HG02763 (cell line): ENCODE measurements at regions not wholly inside any gene's neighbourhood (a gene's known extent, or its start where the extent isn't known, plus 50 kb on each side); places are given as distances from the start of the nearest gene placed in this dataset.

Experiments
- ATAC-seq: cut with Tn5 transposase; IDR thresholded peaks from one replicate; pipeline ENCODE4 v1.9.1; 2021; ENCODE audit warnings: mild to moderate bottlenecking, moderate library complexity; ENCODE audit not compliant: unreplicated experiment

DNA sequence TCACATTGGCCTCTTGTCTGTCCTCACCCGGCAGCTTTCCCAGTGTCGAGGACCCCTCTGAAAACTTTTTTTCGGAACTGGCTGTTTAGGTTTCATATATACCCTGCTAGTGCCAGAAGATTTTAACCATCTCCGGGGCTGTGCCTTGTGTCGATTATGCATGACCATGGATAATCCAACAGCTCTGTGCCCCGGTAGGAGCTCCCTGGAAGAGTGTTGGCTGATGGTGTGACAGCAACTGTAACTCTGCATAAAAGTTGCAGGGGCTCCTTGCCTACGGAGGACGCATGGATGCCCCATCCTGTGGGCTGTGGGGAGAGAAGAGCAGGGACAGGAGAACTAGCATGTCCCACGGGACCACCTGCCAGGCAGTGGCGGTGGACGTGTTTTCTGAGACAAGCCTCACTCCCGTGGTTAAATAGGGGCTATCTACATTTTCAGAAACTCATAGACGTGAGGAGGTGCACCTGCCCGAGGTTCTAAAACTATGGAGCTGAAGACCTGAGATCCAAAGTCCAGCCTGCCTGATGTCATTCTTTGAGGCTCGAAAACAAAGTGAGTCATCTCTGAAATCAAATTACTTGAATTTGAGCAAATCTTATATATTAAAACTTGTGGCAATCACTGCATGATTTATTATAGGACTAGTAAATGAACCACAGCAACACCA lies 437.2 kb upstream of the HS6ST1 start:
- no peak for ATAC-seq

DNA sequence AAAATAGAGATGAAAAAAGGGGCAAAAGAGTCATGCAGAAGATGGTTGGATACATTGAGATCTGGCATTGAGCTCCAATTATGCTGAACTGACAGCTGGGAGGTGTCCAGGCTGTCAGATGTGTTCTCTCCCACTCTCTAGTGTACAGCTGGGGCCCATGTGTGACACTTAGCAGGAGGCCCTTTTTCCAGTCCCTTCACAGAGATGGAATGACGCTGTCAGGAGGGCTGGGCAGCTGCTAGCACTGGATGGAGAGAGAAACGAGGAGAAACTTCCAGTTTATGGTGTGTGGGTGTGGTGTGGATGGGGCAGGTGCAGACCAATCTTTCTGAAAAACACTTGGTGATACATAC lies 437.7 kb upstream of the HS6ST1 start:
- no peak for ATAC-seq

DNA sequence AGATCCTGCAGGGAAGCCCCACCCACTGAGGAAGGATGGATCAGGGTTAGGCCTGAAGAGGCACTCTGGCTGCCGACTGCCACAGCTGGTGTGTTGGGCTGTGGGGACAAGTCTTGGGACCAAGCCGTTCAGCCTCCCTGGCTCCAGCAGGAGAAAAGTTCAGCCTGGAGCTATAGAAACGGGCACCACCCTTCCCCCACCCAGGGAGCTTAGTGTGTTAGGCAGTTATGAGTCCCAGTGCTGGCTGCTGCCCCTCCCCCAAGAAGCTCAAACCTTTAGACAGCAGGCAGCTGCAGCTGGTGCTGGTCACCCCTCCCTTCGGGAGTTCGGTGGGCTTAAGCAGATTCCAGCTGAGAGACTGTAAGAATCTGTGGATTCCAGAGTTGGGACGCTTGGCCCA lies 447.1 kb upstream of the HS6ST1 start:
- no peak for ATAC-seq

DNA sequence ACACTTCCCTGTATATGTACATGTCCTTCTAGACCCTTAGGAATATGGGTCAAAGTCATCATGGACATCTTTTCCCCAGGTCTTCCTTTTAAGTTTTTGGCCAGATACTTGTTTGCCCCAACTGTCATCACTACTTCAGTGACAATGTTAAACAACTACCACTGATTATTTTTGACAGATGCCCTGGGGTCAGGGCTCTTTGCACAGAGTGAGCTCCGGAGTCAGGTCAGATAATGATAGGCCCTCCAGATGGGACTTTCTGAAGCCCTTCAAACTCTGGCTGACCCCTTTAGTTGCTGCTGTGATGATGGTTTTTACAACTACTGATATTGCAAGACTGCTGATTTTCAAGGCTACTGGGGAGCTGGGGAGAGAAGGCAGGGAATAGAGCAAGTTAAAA lies 449.4 kb upstream of the HS6ST1 start:
- ATAC-seq: no peak

DNA sequence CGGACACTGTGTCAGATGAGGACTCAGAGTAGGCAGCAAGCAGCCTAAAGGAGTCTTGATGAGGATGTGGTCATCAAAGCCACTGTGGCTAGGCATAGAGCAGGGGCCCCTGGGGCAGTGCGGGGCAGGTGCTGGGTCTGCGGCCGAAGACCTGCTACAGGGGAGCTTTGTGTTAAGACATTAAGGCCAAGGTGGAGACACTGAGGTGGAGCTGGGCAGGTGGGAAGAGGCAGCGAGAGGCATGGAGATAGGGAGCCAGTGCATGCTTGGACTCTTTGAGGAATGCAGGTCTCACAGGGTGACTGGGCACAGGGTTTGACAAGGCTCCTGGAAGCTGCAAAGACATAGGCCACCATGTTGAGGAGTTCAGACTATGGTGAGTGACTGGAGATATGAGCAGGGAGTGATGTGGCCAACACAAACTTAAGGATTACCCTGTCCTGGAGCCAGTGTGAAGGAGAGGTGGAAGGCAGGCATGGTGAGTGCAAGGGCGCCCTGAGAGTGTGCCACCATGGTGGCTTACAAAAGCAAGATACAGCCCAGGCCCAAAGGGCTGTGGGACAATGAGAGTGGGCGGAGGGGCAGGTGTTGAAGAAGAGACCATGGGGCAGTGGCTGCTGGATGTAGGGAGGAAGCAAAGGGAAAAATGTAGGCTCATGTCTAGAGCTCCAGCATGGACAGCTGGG lies 450.9 kb upstream of the HS6ST1 start:
- no peak for ATAC-seq

DNA sequence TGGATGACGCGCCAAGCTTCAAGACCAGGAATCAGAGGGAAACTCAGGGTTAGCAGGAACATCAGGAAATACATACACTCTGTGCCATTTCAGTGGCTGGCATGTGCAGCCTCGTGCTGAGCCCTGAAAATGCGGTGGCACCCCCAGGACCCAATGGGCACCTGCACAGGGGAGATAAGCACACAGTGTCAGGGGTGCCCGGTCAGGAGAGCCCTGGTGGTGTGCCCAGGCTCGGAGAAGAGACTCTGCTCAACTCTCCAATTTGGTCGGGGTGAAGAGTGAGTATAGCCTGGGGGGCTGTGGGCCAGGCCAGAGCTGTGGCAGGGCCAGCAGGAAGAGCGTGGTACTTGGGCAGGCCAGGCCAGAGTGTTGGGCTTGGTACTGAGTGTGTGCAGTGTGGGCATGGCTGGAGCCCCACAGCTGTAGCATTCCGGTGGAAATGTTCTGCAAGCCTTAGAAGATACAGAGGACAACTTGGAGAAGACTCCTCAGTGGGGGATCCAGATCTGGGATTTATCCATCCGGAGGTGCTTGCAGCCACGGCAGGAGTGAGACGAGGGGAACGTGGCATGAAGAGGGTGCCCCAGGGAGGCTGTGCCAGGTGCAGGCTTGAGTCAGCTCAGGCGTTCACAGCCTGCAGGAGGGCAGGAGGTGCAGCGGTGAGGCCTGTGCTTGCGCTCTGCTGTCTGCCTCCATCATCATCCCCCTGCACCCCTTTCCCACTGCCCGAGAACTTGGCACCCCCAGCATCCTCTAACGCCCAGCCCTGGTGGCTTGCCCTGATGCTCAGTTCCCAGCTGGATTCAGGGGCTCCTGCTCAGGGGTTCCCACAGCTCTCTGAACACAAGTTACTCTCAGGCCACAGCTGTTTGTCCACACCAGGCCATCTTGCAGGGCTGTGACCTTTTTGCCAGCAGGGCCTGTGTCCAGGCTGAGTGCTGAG lies 451.7 kb upstream of the HS6ST1 start:
- no peak for ATAC-seq

DNA sequence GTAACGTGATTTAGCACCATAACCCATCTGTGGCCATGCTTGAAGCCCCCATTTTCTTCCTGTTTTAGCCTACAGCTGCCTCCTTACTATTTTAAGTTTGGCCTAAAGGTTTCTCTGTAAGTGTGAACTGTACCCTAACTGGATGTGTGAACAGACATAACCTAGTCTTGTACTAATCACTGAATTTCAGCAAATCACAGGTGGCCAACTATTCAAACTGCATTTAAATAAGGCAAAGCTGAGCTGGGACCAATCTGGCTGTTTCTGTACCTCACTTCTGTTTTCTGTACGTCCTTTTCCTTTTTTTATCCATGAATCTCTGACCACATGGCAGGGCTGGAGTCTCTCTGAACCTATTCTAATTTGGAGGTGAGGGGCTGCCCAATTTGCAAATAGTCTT lies 452.7 kb upstream of the HS6ST1 start:
- no peak for ATAC-seq

DNA sequence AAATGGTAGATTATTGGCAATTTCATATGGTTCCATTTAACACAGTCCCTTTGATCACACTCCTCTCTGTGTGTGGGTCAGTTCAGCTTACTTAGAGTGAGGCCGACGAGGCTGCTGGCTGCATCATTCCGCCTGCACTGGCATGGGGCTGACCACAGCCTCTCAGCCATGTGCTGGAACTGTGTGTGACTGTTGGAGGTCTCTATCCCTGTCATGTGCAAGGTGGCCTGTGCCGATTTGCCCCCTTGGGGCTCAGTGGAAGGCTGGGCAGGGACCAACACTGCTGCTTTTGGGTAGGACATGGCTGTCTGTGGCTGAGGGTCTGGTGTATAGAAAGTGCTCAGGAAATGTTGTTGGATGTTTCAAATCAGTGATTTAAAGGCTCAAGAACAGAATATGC lies 454.0 kb upstream of the HS6ST1 start:
- no peak for ATAC-seq

DNA sequence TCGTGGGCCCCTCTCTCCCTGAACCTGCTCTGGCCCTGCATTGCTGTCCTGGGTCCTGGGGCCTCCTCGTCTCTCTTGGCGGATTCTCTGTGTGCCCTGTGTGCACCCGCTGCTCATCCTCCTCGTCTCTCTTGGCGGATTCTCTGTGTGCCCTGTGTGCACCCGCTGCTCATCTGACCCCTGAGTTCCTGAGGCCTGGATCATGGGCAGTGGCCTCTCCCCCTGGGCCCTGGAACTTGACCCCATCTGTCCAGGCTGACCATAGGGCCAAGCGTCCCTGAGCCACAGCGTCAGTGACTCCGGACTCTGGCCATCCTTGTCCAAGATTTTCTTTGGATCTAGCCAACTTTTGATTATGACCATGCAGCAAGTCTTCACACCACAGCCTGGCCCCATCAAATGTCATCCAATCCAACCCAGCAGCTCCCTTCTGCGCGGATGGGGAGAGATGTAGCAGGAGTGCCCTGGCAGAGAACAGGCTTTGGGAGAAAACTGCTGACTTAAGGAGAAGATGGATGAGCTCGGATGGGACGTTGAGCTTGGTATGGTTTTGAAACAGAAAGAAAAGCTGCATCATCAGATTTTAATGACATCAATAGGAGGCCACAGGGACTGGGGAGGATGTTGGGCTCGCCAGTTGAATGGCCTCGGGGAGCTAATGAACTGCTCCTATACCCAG lies 455.1 kb upstream of the HS6ST1 start:
- ATAC-seq: no peak

DNA sequence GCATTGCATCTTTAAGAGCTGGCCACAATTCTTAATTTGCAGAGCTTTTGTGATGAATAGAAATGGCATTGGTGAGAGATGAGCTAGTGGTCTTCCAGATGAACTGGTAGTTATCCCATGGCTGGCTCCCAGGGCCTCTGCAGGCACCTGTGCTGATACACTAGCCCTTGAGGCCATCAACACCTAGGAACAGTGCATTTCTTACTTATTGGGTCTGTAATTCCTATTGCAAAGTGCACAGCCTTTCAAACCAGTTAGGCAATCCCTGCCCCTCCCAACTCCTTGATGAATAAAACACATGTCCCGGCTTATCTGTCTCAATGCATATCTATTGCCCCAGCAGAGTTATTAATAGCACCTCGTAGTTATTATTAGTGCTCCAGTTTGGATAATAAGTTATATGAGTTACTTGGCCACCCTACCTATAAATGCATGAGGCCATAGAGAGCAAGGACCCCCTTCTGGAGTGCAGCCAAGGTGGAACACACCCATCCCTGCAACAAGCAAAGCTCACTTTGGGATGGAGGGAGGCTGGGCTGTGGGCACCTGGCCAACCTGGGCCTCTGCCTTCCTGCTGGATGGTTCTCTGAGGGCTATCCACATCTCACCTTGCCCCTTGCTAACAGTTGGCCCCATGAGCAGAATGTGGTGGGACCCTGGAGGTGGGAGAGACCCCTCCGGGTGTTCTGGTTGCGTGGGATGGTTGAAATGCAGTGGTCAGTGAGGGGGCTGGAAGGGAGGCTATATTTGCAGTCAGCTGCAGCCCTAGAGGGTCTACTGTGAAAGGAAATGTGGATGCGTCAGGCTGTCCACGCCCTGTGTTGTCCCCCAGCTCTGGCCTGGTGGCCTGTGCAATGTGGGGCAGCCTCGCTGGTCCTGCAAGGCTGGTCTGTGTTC lies 455.9 kb upstream of the HS6ST1 start:
- ATAC-seq: no peak

DNA sequence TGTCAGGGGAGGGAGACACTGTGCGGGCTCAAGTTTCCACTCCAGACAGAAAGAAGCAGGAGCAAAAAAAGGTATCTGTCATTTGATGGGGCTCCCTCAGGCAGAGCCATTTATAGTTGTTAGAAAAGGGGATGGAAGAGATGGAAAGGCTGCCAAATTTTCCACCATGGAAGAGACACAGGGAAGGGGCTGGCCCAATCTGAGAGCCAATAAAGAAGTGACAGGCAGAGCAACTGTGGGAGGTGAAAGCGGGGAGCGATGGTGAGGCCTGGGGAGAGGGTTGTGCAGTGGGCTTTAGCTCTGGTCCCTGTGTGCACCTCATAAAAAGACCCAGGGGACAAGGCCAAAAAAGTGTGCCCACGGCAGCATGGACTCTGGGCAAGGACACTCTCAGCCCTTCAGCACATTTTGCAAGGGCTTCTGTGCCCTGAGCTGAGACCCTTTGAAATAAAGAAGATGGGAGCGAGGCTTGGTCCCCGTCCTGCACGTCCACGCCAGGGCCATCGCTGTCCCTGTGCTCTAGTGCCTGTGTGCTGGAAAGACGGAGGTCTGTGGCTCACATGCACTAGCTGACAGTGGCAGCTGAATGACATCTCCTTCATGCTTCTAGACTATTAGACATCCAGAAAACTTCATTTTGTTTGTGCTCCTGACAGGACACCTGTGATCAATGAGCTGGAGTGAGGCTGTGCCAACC lies 456.7 kb upstream of the HS6ST1 start:
- no peak for ATAC-seq

DNA sequence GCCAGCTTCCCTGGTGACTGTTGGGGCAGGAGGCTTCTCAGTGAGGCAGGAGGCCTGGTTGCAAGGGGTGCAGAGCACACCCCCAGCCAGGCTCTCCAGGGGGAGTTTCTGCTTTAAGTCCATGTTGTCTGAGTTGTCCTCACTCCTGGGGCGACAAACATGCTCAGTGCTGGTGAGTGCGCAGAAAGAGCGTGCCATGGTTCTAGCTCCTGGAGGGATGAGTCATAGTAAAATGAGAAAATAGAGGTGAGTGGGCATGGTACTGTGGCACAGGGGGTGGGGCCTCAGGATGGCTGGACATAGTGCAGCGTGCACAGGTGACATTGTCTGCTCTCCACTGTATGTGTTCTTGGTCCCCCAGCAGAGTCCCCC lies 457.2 kb upstream of the HS6ST1 start:
- ATAC-seq: no peak

DNA sequence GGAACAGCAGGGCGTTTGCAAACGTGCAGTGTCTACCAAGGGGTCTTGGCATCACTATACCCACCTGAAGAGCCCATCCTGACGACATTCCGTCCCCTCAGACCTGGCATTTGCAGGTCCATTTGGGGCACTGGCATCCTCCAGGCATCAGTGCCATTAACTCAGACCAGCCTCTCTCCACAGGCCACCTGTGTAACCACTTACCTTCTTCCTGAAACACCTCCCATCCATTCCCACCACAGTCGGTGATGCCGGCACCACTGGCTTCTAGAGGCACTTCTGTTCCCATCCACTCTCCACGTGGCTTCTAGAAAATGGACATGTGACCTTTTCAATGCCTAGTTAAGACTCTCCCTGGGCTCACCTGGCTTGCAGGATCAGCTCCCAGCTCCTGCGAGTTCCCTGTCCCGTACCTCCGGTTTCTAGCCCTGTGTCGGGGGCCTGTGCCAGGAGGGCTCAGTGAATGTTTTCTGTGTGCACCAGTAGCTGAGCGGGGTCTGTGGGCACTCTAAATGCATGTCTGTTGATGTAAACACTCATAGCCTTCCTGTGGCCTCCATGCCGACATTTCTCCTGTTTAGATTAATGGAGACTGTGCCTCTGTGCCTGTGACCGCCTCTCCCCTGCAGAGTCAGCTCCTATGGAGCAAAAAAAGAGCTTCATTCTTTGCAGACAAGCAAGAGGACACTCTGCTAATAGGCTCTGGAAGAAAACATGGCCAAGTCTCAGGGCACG lies 458.0 kb upstream of the HS6ST1 start:
- no peak for ATAC-seq

DNA sequence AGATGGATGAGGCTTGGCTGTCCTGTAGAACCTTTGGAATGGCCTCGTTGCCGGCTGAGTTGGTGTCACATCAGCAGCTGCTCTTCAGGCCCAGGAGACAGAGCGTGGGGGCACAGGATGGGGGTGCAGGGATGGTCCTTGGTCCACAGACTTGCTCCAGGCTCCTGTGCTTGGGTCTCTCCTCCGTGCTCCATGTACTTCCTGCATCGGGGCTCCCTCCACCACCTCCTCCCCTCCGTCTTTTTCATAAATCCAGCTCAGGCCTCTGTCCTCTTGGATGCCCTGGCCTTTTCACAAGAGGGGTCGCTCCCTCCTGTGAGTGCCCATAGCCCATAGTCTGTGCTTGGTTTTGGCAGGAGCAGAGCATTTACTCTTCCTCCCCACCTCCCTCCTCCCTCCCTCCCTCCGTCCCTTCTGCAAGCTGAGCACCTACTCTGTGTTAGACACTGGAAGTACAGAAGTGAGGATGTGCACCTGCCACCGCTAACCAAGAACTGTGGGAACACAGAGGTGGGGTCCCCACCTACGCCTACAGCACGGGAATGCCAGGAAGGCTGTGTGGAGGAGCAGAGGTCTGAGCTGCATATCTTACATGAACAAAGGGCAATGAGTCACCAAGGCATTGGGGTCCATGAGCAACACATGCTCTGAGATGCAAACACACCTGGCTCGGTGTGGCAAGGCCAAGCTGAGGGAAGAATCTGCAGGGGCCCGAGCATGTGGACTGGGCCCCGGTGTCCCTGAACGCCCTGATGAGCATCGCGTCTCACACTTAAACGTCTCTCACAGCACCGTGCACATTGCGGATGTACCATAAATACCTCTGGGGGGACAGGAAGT lies 458.7 kb upstream of the HS6ST1 start:
- ATAC-seq: no peak

DNA sequence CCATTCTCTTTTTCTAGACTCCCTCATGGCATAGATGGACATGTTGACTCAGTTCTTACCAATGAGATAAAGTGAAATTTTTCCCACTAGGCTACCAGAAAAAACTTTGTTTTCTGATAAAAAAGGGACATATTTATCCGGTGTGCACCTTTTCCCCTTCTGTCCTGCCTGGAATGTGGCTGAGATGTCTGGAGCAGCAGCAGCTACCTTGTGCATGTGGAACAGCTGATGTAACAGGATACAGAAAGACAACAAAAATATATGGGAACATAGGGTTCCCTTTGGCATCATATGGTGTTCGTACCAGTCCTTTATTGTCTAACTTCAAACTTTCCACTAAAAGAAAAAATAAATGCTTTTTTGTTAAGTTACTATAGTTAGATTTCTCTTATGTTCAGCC lies 460.2 kb upstream of the HS6ST1 start:
- ATAC-seq: no peak

DNA sequence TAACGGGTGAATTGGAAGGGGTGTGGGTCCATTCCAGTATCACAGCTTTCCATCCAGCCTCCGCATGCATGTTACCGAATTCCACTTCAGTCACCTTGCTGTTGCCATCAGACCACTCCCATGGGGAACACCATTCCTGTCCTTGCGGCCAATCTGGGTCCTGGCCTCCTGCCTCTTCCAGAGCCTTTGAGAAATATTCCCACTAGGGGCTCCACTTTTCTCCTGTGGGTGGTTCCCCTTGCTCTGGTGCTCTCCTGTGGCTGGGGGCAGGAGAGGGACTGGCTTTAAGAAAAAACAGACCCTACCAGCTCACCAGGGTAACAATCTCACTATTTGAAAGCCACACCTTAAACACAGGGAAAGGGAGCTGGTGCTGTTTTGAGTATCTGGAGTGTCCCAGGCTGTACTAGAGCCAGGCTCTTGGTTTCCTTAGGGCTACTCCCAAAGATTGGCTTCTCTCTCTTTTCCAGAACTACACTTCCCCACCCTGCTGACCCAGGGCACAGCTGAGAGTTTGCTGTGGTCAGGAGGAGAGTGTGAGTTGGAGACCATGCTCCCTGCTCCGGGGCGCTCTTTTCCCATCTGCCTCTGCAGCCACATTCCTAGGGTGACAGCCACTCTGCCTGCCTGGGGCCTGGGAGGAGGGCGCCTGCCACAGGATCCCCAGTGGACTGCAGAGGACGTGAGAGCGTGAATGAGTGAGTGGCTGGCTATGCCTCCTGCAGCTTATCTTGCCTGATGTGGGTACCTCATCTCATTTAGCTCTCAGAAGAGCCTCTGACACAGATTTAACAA lies 460.8 kb upstream of the HS6ST1 start:
- ATAC-seq: no peak

DNA sequence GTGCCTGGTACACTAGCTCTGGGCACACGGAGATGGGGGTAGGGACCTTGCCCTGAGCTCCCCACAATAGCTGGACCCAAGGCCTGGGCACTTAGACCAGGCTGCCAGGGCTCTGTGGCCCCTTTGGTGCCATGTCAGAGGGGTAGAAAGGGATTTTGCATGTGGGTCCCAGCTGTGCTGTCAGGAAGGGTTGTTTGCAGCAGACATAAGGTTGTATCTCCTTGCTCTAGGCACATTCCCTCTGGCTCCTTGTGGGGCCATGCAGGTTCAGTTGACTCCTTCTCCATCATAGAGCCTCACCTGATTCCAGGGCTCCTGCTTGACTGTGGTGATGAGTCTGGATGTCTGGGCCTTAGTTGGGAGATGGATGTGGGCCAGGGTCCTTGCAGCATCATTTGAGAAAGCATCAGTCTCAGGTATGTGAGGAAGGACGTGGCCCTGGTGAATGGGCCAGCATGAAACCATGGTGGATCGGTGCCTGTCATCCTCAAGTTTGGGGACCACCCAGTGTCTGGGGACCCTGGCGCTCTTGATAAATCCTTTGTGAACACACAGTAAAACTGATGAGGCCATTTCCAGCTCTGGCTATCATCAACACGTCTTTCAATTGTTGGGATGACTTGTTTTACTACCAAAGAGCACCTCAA lies 461.9 kb upstream of the HS6ST1 start:
- no peak for ATAC-seq
